HG03064 (cell line): ENCODE measurements at regions not wholly inside any gene's neighbourhood (a gene's known extent, or its start where the extent isn't known, plus 50 kb on each side); places are given as distances from the start of the nearest gene placed in this dataset.

Experiments
- ATAC-seq: cut with Tn5 transposase; IDR thresholded peaks from one replicate; pipeline ENCODE4 v1.9.1; 2021; ENCODE audit warnings: low read depth; ENCODE audit not compliant: unreplicated experiment

DNA sequence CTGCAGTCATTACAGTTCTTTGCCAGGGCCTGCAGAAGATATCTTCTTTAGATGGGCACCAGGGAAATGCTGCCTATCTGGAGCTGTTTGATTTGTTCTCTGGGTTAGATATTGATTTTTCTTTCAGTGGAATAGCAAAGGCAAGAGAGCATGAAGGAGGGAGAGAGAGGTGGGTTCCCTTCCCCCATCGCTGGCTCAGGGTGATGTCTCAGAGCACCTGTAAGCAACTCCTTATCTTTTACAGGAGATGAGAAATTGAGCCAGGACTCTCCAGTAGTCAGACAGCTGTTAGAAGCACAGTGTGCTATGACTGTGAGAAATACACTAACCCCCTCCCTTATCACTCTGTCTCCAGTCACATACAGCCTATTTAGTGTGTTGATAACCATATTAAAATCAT is 89.3 kb upstream of the SLC24A5 start:
- ATAC-seq: no peak

GRCh38 chr15:48031973-48032372 is 88.8 kb upstream of the SLC24A5 start:
- no peak for ATAC-seq

GRCh38 chr15:48032911-48033310 is 87.9 kb upstream of the SLC24A5 start:
- ATAC-seq: no peak

DNA sequence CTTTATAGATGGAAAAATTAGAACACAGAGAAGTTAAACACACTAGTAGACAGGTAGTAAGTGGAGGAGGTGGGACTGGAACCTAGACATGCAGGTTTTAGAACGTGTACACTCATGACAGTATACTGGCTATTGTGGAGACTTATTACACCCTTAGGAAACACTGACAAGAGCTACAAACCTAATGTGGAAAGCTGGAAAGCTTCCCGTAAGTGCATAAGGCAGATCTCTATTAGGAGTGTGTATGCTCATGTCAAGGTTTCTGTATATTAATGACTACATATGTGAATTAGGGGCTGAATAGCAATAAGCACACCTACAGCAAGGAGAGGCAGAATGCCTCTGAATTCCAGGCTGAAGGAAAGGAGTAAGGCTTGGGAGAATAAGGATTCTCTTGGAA is 82.6 kb upstream of the SLC24A5 start:
- no peak for ATAC-seq

GRCh38 chr15:48040166-48040817 is 80.5 kb upstream of the SLC24A5 start:
- ATAC-seq: no peak

- no peak for ATAC-seq
These were observed 79.3 kb upstream of the SLC24A5 start for GRCh38 chr15:48041454-48041853.

DNA sequence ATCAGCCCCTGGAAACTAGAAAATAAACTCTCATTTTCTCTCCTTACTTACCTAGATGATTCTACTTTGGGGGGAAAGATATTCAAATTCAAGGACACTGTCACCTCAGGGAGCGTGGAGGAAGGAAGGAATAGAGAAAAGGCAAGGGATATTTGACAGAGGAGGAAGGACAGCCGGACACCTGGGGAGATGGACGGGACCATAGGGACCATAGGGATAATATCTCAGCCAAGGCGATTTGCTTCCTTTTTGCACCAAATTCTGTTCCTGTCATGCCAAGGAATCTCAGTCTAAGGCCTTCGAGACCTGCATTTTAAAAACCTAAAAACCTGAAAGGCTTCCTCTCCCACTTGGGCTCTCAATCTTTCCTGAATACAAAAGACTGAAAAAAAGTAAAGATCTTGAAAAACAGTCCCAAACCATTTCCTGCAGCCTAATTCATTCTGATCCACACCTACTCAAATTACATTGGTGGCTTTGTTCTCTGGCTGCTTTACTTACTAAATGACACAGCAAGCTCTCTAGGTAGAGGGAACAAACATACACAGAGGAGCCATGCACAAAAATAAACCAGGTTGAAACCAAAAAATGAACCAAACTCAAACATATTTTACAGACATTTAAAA is 73.9 kb upstream of the SLC24A5 start:
- ATAC-seq: no peak

DNA sequence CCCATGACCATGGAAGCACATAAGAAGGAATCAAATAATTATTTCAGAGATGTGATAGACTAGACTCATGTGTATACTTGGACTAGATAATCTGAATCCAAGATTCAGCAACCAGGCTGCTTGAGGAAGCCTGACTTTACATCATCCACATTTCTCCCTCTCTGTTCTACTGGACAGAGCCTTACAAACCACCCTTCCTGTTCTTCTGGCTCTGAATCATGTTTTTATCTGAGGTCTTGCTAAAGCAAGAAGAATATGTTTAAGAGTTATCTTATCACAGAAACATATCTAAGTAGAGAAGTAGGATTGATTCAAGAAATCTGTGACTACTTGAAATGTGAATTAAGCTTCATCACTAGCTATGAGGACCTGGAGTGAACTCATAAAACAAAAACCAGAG is 71.1 kb upstream of the SLC24A5 start:
- ATAC-seq: no peak

GRCh38 chr15:48052946-48053345 is 67.8 kb upstream of the SLC24A5 start:
- ATAC-seq: no peak

DNA sequence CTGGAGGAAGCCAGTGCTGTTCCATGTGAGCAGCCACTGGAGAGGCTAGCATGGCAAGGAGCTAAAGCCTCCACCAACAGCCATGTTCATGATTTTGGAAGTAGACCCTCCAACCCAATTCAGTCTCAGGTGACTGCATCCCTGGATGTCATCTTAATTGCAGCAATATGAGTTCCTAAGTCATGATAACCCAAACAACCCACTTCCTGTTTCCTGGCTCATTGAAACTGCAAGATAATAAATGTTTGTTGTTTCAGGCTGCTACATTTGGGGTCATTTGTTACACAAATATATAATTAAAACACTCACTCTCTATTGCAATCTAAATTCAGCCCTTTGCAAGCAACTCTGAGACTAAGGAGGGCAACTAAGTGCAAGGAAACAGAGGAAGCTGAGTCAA is 62.4 kb upstream of the SLC24A5 start:
- ATAC-seq: no peak

DNA sequence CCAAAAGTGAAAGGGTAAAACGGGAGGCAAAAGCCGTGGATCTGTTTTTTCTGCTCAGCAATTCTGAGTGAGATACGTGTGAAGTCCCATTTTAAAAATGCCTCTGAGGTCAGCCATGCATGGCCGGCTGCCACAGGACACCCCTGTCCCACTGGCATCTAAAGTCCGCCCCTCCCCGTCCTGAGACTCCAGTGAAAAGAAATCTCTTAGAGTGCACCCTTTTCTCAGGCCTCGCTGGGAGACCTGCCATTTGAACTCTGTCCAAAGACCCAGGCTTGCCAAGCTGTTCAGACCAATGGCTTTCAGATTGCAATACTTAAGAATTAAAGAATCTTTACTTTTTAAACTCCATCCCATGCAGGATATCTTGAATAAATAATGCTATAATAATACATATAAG is 61.0 kb upstream of the SLC24A5 start:
- ATAC-seq: no peak

DNA sequence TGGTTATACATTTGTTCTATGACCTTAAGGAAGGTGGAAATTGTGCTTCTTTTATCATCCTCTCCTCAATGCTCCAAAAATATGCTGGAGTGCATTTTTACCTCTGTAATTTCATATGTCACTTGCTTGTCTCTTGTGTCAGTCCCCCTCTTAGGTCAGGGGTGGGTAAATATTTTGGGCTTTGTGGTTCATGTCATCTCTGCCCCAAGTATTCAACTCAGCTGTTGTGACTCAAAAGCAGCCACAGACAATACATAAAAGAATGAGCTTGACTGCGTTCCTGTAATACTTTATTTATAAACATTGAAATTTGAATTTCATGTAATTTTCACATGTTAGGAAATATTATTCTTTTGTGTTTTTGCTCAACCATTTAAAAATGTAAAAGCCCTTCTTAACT is 60.4 kb upstream of the SLC24A5 start:
- no peak for ATAC-seq

DNA sequence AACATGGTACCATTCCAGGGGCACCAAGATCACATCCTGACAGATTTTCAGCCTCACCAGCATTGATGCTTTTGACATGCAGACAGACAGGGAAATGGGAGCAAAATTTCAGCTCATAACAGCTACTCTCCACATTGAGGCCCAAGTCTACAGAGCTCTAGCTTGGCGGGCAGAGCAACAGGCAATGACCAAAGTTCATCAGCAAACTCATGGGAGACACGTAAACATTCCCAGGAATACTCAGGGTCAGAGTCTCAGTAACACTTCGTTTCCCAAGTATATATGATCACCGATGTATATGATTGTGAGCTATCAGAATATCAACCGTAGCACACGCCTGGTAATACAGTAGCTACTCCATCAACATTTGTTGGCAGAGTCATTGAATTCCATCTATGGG is 59.2 kb upstream of the SLC24A5 start:
- ATAC-seq: no peak

DNA sequence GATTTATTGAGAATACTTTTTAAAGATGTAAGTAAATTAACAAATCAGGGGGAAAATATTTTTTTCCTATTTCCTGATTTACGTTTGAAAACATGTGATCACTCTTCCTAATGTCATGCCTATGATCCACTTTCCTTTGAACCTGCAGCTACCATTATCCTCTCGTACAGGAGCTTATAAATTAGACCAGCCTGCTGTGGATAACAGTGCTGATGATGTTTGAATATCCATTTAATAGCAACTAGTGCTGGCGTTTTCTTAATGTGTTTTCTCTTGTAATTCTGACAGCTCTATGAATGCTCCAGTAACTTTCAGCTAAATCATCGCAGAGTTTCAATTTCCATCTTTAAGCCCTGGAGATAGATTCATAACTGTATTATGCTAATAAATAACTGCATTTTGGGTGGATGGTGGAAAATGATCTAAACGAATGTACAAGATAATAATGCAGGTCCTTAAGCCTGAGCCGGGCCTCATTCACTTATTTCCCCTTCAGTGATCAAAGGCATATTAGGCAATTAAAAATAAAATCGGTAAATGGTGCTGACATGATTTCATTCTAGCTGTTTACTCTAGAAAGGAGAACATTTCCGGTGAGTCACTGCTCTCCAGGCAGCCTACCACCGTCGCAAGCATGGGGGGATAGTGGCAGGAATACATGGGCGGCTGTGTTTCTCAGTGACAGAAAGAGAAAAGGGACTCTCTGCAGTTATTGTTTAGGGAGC is 58.5 kb upstream of the SLC24A5 start:
- ATAC-seq: no peak

DNA sequence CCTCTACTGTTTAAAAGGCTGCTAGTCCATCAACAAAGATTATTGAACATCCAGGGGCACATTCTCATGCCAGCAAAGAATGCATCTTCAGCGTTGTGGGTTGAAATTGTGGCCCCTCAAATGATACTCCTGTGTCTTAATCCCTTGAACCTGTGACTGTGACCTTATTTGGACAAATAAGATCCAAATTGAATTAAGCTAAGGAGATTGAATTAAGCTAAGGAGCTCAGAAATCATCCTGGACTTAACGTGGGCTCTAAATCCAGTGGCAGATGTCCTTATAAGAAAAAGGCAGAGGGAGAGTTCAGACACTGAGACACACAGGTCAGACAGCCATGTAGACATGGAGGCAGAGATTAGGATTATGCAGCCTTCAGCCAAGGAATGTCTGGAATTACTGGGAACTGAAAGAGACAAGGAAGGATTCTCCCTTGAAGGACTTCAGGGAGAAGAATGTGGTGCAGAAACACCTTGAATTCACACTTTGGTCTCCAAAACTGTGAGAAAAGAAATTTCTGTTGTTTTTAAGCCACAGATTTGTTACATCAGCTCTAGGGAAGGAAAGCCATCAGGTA is 57.3 kb upstream of the SLC24A5 start:
- ATAC-seq: no peak

GRCh38 chr15:48064421-48064820 is 56.4 kb upstream of the SLC24A5 start:
- ATAC-seq: no peak

DNA sequence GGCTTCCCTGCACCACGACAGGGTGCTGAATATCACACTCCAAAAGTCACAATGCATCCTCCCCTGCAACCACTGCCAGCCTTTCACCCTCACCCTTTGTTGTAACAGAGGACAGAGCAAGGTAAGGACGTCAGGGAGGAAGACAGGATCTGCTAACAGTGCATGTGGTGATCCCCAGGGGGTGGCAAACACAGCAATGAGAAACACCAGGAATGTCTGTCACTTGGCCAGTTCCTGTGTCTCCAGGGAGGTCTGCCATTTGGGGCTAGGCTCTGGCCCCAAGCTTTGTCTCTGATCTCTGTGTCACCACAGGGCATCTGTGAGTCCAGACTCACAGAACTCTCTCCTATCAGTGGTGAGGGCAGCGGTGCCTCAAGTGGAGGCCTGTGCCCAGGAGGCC is 54.3 kb upstream of the SLC24A5 start:
- ATAC-seq: no peak
